ENCODE measurements at regions not wholly inside any gene's neighbourhood (a gene's known extent, or its start where the extent isn't known, plus 50 kb on each side); places are given as distances from the start of the nearest gene placed in this dataset.

- TF ChIP-seq, protein P1, sequence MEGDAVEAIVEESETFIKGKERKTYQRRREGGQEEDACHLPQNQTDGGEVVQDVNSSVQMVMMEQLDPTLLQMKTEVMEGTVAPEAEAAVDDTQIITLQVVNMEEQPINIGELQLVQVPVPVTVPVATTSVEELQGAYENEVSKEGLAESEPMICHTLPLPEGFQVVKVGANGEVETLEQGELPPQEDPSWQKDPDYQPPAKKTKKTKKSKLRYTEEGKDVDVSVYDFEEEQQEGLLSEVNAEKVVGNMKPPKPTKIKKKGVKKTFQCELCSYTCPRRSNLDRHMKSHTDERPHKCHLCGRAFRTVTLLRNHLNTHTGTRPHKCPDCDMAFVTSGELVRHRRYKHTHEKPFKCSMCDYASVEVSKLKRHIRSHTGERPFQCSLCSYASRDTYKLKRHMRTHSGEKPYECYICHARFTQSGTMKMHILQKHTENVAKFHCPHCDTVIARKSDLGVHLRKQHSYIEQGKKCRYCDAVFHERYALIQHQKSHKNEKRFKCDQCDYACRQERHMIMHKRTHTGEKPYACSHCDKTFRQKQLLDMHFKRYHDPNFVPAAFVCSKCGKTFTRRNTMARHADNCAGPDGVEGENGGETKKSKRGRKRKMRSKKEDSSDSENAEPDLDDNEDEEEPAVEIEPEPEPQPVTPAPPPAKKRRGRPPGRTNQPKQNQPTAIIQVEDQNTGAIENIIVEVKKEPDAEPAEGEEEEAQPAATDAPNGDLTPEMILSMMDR (IDR thresholded peaks at IDR 0.05), result no peak
- TF ChIP-seq POLR2AphosphoS5 (IDR thresholded peaks at IDR 0.05; ENCODE audit: insufficient read depth in 1 of 2, low read depth in 1 of 2), result no peak
- TF ChIP-seq POLR2A (IDR thresholded peaks at IDR 0.05), result no peak
Observed at GRCh38 chr1:104953555-104953954, 1203.9 kb downstream of the AMY1C start.
